NCI-H2029 (cell line): ENCODE measurements at regions not wholly inside any gene's neighbourhood (a gene's known extent, or its start where the extent isn't known, plus 50 kb on each side); places are given as distances from the start of the nearest gene placed in this dataset.
"Not testable (repeated sequence)": the region's sequence is repeated elsewhere in the genome, so short reads cannot be mapped to it uniquely, and the experiment has no call there.

Experiments used
- DNase-seq: peaks from one replicate; lab custom pipeline; 2025; lab: John Stamatoyannopoulos, UW

GRCh38 chr4:96317891-96318290, 478.0 kb downstream of the PDHA2 start:
- no peak for DNase-seq

GRCh38 chr4:96326846-96327245, 487.0 kb downstream of the PDHA2 start:
- DNase-seq: no peak

- no peak for DNase-seq
These were observed 502.3 kb downstream of the PDHA2 start for GRCh38 chr4:96342196-96342595.

GRCh38 chr4:96342790-96343455, 503.0 kb downstream of the PDHA2 start:
- DNase-seq: no peak

- no peak for DNase-seq
These were observed 503.9 kb downstream of the PDHA2 start for GRCh38 chr4:96343836-96344235.

- DNase-seq: no peak
These were observed 507.7 kb downstream of the PDHA2 start for GRCh38 chr4:96347582-96347981.

GRCh38 chr4:96352051-96352517, 512.2 kb downstream of the PDHA2 start:
- no peak for DNase-seq

- no peak for DNase-seq
These were observed 514.3 kb downstream of the PDHA2 start for GRCh38 chr4:96354036-96354712.

GRCh38 chr4:96355414-96355813, 515.5 kb downstream of the PDHA2 start:
- DNase-seq: no peak

GRCh38 chr4:96356591-96357370, 516.9 kb downstream of the PDHA2 start:
- no peak for DNase-seq

GRCh38 chr4:96366632-96367031, 526.7 kb downstream of the PDHA2 start:
- DNase-seq: no peak

- no peak for DNase-seq
These were observed 535.5 kb downstream of the PDHA2 start for GRCh38 chr4:96375367-96375766.

GRCh38 chr4:96379524-96379923, 539.6 kb downstream of the PDHA2 start:
- DNase-seq: no peak

- no peak for DNase-seq
These were observed 540.2 kb downstream of the PDHA2 start for GRCh38 chr4:96380106-96380505.

GRCh38 chr4:96383349-96383748, 543.5 kb downstream of the PDHA2 start:
- DNase-seq: no peak

GRCh38 chr4:96389770-96390169, 549.9 kb downstream of the PDHA2 start:
- DNase-seq: no peak

GRCh38 chr4:96390404-96390803, 550.5 kb downstream of the PDHA2 start:
- no peak for DNase-seq

GRCh38 chr4:96395747-96396146, 555.9 kb downstream of the PDHA2 start:
- no peak for DNase-seq

GRCh38 chr4:96406742-96407141, 566.8 kb downstream of the PDHA2 start:
- DNase-seq: peak; percentile 18

- no peak for DNase-seq
These were observed 567.3 kb downstream of the PDHA2 start for GRCh38 chr4:96407225-96407624.

- no peak for DNase-seq
These were observed 568.0 kb downstream of the PDHA2 start for GRCh38 chr4:96407738-96408463.

- not testable (repeated sequence) for DNase-seq
These were observed 575.0 kb downstream of the PDHA2 start for GRCh38 chr4:96414853-96415252.
